GM21786 (cell line): ENCODE measurements at regions not wholly inside any gene's neighbourhood (a gene's known extent, or its start where the extent isn't known, plus 50 kb on each side); places are given as distances from the start of the nearest gene placed in this dataset.

Source experiments
- ATAC-seq: cut with Tn5 transposase; IDR thresholded peaks from one replicate; pipeline ENCODE4 v1.9.1; 2021; ENCODE audit not compliant: unreplicated experiment

DNA sequence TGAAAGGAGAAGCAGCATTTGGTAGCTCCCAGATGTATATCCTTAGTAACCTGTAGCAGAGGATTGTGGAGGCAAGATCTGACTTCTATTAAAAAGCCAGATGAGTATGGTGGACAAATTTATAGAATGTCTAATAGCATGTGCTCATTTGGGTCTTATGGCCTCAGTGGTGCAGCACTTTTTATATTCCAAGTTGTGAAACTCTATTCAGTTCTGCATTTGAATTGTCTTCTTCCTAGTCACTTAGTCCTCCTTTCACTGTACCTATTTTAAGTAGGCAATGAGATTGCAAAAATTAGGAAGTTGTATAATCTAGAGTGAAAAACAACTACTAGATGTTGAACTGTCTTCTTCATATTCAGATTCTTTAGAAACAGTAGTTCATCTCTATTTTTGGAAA, 412.5 kb upstream of the PCDH9 start:
- ATAC-seq: no peak

DNA sequence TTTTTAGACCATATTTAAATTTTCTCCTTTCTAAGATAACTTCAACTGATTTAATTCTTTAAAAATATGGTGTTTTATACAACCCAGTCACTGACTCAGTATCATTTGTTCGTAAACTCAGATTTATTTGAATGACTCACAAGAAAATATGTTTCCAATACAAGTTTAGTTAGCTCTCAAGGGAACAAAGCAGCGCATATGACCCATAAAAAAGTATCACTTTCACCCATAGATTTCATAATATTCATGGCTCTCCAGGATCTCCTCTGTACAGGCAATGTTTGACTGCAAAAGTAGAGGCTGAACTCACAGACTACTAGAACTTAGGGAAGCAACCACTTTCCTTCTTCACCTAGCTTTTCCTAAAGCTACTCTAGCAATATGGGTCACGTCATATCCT, 405.6 kb upstream of the PCDH9 start:
- ATAC-seq: no peak

DNA sequence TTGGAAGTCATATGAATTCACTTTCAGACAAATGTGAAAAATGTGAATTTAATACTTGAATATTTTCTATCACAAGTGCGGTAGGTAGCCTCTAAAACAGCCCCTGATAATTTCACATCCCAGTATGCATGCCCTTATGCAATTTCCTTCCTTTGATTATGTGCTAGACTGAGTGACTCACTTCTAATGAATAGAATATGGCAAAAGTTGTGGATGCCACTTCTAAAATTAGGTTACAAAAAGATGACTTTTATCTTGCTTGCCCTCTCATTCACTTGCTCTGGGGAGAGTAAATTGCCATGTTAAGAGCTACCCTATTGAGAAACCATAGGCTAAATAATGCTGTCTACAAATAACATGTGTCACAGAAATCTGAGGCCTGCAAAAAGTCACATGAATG, 402.5 kb upstream of the PCDH9 start:
- ATAC-seq: no peak

DNA sequence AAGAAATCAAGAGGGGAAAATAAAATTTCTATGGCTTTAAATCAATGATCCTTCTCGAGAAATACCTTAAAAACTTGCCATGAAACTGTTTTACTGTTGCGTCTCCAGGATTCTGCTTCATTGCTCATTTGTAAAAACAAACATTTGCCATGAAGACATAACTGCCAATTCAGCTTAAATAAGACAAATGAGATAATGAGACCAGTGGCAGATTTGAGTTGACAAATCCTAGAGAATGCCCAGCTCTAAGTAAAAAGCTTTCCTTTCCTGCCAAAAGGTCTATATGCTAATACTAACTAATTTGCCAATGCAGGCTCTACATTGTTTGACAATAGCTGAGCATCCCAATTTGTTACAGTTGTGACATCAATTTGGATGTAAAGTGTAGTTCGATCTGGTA, 400.5 kb upstream of the PCDH9 start:
- no peak for ATAC-seq

DNA sequence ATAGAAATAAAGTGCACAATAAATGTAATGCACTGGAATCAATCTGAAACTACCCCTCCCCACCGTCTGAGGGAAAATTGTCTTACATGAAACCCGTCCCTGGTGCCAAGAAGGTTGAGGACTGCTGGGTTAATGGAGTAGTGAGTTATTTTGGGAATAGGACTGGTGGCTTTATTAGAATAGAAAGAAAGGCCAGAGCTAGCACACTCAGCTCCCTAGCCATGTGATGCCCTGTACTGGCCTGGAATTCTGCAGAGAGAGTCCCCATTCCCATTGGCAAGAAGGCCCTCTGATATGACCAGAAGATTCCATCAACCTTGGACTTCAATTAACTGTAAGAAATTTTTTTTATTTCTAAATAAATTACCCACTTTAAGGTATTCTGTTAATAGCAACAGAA, 393.5 kb upstream of the PCDH9 start:
- no peak for ATAC-seq

DNA sequence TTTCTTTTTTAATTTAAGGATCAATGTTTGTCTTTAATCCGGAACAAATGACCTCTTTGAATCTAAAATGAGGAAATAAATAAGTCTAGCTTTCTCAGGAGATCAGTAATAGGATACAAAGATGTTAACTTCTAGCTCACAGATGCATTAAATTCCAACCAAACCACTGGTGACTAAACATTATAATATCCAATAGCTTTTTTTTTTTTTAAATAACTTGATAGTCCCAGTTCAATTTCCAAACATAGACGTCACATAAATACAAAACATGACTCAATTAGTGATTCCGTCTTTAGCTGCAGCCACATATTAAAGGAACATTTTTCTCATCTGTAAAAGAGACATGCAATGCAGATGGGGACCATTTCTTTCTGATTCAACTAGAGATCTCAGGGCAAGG, 390.5 kb upstream of the PCDH9 start:
- ATAC-seq: no peak

DNA sequence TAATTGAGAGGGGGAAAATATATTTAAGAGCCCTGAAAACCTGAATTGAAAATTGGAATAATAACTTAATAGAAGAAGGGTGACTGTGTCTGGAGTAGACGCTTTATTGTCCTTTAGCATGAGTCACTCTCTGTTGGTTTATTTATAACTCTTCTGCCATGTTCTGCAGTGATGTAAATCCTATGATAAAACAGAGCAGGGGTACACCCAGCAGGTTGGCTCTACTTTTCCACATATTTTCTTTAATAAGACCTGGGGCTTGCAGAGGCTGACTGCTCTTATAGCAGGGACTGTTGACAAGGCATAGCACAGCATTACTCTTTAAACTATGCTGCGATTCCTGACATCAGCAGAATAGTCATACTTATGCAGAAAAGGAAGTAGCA, 389.9 kb upstream of the PCDH9 start:
- no peak for ATAC-seq

DNA sequence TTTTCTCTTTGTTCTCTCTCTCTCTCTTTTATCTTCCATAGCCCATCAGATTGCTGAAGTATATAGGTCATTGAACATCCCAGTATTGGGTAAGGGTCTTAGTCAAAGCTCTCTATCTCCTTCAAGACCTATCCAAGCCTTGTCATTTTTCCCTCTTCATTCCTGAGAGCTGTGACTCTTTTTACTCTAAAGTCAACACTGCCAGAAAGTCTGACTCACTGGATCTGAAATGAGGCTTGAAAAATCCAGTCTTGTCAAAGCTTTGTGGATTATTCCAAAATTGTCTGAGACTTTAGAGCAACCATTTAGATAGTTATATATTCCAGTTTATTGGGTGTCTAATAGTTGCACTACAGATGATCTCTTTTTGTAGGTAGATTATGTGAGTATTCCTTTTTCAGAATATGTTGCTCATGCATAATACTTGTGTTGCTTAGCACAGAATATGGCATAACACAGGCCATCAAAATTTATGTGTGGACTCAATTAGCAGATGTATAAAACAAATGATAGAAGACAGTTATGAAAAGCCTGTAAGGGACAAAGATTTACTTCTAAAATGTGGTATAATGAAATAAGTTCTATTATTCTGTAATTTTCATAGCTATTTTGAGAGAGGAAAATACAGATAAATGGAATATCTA, 389.3 kb upstream of the PCDH9 start:
- no peak for ATAC-seq

DNA sequence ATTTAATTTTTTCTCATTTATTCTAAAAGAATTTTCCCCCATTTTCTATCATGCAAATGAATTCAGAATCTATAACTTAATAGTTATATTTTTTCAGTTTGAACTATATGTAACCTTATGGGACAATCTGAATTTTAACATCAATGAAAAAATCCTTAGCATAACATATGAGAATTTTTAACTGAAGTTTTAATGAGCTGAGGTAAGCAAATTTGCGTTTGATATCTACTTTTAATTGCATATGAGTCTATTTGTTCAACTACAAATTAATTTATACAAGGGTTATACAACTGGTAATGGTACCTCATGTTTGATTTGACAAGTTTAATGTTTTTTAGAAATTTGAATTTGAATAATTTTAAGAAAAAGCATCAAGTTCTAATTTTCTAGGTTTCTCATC, 384.4 kb upstream of the PCDH9 start:
- no peak for ATAC-seq

DNA sequence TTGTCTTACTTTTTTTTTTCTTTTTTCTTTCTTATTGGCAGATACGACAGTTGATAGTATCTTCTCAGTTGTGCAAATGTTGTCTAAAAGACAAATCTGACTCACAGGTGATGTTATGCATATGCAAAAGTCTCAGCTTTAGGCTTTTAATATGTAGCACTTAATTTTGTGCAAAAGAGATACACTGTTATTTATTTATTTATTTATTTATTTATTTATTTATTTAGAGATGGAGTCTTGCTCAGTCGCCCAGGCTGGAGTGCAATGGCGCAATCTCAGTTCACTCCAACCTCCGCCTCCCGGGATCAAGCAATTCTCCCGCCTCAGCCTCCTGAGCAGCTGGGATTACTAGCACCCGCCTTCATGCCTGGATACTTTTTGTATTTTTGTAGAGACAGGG, 383.9 kb upstream of the PCDH9 start:
- ATAC-seq: no peak

DNA sequence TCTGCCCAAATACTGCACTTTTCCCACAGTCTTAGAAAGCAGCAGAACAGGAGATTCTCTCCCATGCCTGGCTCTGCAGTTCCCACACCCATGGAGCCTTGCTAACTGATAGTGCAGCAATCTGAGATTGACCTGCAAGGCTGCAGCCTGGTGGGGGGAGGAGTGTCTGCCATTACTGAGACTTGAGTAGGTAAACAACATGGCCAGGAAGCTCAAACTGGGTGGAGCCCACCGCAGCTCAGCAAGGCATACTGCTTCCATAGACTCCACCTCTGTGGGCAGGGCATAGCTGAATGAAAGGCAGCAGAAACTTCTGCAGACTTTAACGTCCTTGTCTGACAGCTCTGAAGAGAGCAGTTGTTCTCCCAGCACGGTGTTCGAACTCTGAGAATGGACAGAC, 358.5 kb upstream of the PCDH9 start:
- no peak for ATAC-seq

DNA sequence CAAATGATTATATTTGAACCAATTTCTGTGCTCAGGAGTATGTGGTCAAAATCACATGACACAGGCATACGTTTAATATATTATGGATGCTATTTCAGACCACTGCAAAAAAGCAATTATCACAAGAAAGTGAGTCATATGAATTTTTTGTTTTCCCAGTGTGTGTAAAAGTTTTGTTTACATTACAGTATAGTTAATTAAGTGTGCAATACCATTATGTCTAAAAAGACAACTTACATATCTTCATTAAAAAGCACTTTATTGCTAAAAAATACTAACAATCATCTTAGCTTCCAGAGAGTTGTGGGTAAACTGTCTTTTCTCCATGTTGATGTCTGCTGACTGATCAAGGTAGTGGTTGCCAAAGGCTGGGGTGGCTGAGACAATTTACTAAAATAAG, 347.2 kb upstream of the PCDH9 start:
- no peak for ATAC-seq

DNA sequence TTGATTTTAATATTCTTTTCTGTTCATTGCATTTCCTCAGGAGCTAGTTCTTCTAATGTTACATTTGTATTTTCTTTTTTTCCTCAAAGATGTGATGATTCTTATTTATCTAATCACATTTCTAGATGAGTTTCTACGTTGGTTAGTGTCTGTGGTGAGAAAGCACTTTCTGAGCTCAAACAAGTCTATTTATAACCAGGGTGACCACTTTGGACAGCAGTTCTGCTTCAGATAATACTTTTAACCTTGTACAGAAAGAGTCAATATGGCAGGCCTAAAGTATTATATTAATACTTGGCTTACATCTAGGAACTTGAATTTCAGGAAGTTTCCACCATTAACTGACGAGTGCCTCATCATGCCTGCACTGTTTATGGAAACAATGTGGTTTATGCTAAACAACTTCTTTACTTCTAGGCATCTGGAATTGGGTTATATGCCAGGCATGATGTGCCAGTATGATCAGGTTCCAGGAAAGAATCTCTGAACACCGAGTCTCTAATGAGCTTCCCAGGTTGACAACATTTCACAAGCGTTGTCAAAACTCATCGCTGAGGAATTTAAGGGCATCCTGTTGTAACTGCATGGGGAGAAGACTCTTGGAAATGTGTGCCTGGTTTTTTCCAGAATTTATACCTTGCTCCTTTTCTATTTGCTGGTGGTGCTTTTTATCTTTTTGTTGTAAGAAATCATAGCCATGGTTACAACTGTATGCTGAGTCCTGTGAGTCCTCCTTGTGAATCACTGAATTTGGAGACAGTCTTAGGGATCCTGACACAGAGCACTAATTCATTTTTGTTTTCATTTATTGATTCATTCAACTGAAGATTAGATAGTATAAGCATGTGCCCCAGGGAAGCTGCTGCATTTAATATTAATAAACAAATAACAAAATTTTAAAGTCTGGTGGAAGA, 344.4 kb upstream of the PCDH9 start:
- no peak for ATAC-seq

DNA sequence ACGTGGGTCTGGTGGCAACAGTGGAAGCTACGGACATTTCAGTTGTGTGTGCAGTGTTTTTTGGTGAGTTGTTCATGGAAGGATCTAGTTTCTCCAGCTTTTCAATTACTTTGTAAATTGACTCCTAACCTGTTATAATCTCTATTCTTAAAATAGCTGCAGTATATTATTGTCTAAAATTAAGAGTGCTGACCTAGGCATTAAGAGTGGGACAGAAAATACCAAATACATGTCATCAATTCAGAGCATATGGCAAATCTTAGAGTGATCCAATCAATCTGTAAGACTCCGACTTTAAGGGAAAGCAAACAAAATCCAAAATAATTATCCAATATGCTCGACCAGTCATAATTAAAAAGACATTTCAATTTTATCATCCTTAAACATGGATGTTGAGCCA, 338.1 kb upstream of the PCDH9 start:
- no peak for ATAC-seq

DNA sequence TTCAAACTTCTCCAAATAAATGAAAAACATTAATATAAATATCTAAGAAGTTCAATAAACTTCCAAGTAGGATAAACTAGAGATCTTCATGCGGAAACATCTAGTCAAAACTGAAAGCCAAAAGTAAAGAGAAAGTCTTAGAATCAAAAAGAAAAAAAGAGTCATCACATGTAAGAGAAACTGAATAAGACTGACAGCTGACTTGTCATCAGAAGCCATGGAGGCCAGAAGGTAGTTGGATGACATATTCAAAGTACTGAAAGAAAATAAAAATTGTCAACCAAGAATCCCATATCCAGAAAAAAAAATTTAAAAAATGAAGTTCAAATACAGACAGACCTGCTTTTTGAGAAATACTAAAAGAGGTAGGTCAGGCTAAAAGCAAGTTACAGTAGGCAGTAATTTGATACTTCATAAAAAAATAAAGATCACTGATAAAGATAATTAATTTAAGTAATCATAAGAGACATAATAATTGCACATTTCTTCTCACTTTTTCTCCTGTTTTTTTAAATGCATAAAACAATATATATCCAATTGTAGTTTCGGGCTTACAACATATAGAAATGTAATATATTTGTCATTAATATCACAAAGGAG, 327.6 kb upstream of the PCDH9 start:
- no peak for ATAC-seq

DNA sequence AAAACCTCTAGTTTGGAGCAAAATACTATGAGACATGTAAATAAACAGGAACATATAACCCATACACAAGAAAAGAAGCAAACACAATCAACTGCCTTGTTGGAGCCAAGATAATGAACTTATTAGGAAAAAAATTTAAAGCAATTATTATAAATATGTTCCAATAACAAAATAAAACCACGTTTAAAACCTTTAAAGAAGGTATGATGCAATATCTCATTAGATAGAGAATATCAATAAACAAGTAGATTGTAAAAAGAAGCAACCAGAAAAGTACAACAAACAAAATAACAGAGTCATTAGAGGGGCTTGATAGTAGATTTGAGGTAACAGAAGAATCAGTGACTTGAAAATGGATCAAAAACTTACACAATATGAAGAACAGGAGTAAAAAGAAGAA, 327.0 kb upstream of the PCDH9 start:
- no peak for ATAC-seq

DNA sequence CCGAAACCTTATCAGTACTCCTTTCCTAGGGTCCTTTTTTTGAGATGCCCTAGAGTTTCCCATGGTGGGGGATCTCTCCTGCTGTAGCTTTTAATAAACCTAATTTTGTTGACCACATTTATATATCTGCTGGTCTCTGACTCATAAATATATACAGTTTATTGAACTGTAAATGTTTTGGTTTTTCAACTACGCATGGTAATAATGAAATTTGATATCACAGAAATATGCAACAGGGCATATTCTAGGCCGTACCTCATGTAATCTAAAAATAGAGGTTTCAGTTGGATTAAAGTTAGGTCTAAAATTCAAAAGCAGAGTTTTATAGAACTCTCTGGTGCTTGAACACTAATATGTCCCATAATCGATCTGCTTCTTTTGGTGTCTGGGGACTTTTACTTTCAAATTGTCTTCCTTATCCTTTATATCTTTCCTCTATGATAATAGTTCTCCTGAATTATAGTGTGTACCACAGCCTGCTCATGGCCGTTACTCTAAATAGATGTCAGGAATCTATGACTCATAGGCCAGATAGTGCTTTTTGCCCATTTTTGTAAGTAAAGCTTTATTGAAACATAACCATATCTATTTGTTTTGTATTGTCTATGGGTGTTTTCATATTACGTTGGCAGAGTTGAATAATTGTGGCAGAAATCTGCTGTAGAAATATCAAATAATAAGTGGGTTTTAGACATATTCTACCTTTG, 324.8 kb upstream of the PCDH9 start:
- no peak for ATAC-seq

DNA sequence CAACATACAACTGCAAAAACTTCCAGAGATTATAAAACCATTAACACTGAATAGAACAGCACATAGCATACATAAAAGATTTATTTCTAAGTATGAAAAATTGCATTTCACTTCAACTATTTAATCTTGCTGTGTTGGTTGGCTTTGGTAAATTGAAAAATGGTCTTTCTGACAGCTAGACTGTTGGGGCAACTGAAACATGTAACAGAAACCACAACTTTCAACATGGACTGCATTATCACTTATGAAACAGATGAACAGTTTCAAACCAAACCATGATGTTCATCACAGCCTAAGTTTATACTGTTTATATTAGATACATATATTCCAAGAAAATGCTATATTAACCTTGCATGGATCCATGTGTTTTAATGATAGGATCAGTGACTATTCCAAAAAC, 324.1 kb upstream of the PCDH9 start:
- ATAC-seq: no peak

DNA sequence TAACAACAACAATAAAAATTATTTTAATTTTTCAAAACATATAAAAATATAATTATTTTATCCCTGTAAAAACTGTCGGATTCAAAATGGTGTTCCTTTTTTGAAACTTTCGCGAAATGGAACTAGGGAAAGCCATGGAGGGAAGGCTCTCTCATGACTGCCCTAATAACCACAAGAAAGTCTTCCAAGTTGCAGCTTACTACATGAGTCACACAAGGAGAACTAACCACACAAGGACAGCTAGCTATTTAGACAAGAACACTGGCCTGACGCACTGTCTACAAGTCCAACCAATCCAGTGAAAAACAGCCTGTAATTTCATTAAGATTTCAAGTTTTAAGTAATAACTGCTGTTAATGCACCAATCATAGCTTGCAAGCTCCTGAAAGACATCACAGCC, 319.2 kb upstream of the PCDH9 start:
- no peak for ATAC-seq

DNA sequence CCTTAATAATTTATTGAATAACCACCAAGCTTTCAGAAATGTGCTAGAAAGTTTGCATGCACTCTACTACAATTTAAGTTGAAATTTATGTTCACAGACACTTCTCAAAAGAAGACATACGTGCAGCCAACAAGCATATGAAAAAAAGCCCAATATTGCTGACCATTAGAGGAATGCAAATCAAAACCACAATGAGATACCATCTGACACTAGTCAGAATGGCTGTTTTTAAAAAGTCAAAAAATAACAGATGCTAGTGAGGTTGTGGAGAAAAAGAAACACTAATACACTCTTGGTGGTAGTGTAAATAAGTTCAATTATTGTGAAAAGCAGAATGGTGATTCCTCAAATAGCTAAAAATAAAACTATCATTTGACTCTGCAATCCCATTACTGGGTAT, 308.8 kb upstream of the PCDH9 start:
- no peak for ATAC-seq

DNA sequence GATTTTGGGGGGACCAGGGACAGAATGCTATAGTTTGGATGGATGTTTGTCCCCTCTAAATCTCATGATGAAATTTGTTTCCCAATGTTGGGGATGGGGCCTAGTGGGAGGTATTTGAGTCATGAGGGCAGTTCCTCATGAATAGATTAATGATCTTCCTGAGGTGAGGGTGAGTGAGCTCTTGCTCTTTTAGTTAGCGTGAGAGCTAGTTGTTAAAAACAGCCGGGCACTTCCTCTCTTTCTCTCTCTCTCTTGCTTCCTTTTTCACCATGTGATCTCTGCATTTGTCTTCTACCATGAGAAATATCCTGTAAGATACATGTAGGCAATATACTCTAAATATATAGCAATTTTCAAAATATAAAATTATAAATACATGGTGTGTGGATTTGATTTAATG, 290.8 kb upstream of the PCDH9 start:
- no peak for ATAC-seq

DNA sequence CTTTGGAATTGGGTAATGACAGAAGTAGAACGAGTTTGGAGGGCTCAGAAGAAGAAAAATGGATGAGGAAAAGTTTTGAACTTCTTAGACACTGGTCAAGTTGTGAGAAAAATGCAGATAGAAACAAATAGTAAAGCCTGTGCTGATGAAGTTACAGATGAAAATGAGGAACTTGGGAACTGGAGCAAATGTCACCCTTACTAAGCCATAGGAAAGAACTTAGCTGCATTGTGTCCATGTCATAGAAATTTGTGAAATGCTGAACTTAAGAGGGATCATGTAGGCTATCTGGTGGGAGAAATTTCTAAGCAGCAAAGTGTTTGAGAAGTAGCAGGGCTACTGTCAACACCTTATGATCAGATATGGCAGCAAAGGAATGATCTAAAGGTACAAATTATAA, 289.2 kb upstream of the PCDH9 start:
- no peak for ATAC-seq
